ENCODE measurements at regions not wholly inside any gene's neighbourhood (a gene's known extent, or its start where the extent isn't known, plus 50 kb on each side); places are given as distances from the start of the nearest gene placed in this dataset.

GRCh38 chr2:150042500-150043171 lies 444.8 kb downstream of the RND3 start:
- TF ChIP-seq EZH2 (IDR thresholded peaks at IDR 0.05; ENCODE audit: insufficient read depth, poor library complexity, severe bottlenecking) (no peak), EZH2phosphoT487 (IDR thresholded peaks at IDR 0.05; ENCODE audit: insufficient read depth, low read depth) (no peak)
